GM18858 (cell line): ENCODE measurements at regions not wholly inside any gene's neighbourhood (a gene's known extent, or its start where the extent isn't known, plus 50 kb on each side); places are given as distances from the start of the nearest gene placed in this dataset.
"Not testable (repeated sequence)": the region's sequence is repeated elsewhere in the genome, so short reads cannot be mapped to it uniquely, and the experiment has no call there.

ENCODE experiments used
- ATAC-seq: cut with Tn5 transposase; IDR thresholded peaks from one replicate; pipeline ENCODE4 v1.9.1; 2021; ENCODE audit not compliant: unreplicated experiment

DNA sequence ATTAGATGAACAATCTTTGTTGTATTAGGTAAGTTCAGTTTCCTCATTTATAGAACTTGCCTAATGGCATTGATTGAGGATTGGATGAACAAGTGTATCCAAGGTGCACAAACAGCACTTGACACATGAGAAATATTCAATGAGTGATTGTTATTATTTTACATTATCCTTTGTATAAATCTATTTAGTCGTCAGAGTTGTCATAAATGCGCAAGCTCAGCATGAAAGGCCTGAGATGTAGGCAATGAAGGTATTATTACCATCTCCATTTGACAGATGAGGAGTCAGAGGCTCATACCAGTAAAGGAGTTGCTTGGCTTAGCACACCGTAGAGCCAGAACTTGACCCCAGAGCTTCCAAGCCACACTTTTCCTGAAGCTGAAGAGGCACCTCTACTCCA lies 291.4 kb downstream of the C1D start:
- ATAC-seq: no peak

DNA sequence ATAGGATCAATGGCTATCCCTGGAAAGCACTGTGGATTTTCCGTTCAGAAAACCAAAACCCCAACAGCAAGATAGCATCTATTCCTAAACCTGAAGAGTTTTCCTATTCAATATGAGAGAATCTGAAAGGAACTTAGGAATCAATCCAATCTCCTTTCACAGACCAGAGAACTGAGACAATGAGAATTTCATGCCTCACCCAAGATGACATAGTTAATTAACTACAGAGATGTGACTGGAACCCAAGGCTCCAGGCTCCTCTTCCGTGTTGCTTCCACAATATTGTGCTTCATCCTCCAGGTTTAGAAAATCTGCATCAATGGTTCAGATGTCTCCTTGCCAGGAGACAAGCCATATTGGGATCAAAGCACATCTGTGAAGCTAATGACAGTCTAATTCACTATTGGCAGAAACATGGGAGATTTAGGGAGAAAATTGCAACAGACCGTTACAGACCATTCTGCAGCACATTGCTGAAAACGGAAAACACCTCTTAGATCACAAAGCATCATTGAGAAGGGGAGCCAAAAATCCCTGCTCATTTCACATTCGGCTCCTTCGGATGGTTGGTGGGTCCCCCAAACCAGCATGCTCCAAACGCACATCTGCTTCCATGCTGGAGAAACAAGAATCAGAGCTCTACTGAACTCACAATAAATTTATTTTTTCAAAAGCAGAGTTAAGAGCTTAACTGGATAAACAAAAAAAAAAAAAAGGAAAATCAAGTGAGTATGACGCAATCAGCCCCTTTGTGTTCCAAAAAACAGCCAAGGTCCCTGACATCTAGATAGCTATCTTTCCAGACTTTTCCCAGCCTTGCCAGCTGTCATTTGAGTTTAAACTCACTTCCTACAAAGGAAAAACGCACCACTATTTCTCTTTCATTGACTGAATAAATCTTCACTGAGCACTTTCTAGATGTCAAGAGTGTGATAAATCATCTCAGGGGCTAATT lies 290.3 kb downstream of the C1D start:
- no peak for ATAC-seq

GRCh38 chr2:67773851-67774250 lies 289.0 kb downstream of the C1D start:
- no peak for ATAC-seq

DNA sequence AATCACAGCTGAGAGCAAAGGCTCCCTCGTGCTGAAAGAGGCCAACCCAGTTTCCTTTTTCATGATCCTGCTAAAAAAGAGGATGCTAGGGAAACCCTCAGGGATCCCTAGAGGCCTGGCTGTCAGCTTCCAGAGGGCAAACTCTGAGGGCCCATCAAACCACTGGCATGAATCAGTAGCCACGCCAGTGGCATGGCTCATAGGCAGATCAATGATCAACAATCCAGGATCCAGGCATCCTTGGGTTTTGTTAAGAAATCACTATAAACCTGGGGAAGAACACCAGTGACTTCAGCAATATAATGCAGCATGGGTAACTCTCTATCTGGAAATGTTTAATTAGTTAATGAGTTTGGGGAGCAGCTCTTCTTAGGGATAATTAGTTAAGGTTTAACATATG lies 286.5 kb downstream of the C1D start:
- no peak for ATAC-seq

DNA sequence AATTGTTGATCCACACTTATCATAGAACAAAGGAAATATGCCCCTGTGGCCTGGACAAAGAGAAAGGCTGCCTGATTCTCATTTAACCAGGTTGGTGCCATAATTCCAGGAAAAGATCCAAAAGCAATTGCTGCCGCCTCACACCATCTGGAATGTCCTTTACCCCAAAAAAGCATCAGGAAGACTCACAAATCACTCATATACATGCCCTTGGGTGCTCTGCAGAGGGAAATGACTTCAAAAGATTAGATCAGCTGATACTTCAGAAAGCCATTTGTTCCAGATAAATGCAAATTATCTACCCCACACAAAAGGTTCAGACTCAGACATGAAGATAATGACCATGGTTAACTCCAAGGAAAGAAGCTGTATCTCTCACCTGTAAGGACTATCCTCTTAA lies 285.8 kb downstream of the C1D start:
- ATAC-seq: no peak

- ATAC-seq: no peak
Observed at GRCh38 chr2:67777836-67778429, 284.9 kb downstream of the C1D start.

GRCh38 chr2:67780841-67781240 lies 282.0 kb downstream of the C1D start:
- ATAC-seq: not testable (repeated sequence)

GRCh38 chr2:67782443-67782842 lies 280.4 kb downstream of the C1D start:
- ATAC-seq: no peak

DNA sequence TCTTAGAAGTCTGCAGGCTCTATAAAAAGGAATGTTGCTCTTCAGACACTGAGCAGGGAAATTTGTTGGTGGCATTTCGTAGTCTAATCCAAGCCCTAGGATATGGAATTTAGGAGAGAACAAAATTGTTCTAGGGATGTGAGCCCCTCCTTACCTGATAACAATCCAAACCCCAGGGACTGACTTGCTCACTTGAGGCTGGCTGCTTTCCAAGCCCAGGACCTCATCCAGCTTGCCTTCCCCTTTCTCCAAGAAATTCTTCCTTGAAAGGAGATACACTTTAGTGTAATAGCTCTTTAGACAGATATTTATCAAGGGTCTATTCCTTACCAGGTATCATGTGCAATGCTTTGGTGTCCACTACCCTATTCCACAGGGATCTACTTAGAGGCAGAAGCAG lies 279.8 kb downstream of the C1D start:
- no peak for ATAC-seq

DNA sequence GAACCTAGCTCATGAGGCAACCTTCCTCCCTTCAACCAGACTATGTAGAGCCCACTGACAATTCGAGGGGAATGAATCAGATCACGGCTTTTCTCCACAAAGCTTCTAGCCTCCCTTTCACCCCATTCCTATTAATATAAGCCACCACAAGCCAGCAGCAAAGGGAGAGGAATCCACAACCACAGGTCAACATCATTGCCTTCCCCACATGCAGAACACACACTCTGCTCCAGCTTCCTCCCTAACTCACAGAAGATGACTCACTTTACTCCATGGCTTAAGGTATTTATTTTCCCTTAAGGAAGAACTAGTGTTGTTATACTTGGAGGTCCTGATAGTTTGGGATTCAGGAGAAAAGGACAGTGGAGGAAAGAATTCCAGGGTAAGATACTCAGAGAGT lies 272.2 kb downstream of the C1D start:
- no peak for ATAC-seq

- no peak for ATAC-seq
Observed at GRCh38 chr2:67792191-67792590, 270.6 kb downstream of the C1D start.

DNA sequence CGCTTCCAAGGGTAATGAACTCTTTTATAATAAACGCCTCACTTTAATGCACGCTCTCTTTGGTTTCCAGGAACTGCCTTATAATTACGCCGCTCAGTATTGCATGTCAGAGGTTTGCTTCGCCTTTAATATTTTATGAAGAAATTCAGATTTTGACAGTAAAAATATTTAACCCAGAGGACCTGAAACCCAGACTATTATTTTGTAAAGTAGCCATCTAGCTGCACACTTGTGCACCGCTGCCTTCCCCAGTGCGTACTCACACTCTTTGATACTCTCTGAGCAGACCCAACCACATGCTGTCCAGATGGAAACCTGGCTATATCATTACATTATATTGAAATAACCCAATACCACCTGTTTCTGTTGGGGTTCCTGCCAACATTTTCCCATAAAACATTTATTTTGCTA lies 270.1 kb downstream of the C1D start:
- no peak for ATAC-seq

DNA sequence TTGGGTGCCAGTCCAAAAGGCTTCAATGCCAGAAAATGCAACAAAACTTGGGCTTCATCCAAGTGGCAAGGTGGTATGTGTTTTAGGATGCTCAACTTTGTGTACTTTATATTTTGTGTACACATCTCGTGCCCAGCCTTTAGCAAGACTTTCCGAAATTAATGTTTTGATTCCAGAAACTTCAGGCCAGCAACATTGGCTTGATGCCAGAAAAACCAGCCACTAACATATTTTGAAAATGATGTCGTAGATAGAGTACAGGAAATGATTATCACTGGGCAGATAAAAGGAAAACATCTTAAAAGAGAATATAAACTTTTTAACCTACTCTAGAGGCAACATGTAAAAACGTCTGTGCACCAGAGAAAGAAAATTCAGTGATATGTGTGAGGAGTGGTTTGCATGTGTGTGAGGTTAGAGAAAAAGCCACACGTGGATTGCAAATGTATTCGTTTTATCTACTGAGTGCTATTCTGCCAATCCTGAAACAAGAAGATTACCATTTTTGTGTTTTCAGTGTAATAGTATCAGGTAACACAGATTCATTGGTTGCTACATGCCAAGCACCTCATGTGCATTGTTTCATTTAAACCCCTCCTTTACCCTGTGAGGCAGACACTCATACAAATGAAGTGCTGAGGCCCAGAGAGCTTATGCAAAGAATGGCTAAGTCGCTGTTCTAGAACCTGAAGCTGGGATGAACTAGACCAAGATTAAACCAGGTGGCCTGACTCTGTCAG lies 264.8 kb downstream of the C1D start:
- ATAC-seq: no peak

DNA sequence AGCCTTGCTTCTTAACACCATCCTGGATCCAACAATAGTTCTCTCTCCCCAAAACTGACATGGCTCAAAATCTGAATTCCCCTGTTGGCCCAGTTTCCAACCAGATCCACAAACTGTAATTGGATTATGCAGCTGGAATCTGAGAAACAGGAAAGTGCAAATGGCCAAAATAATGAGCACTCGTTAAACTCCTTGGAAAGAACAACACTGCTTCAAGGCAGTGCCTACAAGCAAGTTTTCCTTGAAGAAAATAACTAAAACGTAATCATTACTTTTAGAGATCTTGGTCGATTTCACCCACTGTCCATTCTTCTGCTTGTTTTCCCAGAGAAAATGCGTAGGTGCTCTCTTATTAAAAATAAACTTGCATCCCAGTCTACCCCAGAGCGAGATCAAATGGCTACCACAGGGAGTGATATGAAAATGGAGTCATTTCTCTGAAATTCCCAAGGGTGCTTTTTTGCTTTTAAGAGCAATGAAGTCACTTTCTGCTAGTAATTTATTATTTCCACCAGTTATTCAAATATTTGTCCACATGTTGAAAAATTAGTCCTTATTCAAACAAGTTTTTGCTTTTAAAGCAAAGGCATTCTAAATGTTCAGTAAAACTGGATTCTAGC lies 264.2 kb downstream of the C1D start:
- ATAC-seq: no peak

DNA sequence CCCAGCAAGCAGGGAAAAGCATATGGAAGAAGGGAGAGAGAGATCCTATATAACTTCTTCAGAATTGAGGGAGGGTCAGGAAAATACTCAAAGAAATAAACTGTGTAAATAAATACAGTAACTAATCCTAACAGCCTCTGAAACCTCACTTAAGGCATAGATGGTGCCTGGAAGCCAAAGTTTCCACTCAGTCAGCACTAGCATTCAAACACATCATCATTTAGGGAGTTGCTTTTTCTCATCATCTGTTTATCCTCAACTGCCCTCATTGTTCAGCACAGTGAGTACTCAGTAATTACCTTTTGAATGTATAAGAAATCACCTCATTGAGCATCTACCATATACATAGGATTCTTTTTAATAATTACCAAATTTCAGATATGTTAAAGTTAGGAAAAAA lies 262.9 kb downstream of the C1D start:
- no peak for ATAC-seq

- no peak for ATAC-seq
Observed at GRCh38 chr2:67802291-67802690, 260.5 kb downstream of the C1D start.

GRCh38 chr2:67802824-67803223 lies 260.0 kb downstream of the C1D start:
- ATAC-seq: no peak

- no peak for ATAC-seq
Observed at GRCh38 chr2:67806816-67807215, 256.0 kb downstream of the C1D start.

DNA sequence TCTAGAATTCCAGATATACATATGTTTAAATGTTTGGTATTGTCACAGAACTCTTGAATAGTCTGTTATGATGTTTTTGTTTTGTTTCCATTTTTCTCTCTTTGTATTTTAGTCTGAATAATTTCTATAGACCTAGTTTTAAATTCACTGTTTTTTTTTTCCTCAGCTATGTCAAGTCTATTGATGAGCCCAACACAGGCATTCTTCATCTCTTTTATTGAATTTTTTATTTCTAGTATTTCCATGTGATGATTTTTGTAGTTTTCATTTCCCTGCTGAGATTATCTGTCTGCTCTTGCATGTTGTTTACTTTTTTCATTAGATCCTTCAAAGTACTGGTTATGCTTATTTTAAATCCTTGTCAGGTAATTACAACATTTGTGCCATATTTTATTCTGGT lies 254.7 kb downstream of the C1D start:
- no peak for ATAC-seq

DNA sequence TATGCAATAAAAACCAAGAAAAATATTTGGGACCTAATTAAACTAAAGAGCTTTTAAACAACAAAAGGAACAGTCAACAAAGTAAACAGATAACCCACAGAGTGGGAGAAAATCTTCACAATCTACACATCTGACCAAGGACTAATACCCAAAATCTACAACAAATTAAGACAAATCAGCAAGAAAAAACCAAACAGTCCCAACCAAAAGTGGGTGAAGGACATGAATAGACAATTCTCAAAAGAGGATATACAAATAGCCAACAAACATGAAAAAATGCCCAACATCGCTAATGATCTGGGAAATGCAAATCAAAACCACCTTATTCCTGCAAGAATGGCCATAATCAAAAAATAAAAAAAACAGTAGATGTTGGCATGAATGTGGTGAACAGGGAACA lies 250.1 kb downstream of the C1D start:
- no peak for ATAC-seq

DNA sequence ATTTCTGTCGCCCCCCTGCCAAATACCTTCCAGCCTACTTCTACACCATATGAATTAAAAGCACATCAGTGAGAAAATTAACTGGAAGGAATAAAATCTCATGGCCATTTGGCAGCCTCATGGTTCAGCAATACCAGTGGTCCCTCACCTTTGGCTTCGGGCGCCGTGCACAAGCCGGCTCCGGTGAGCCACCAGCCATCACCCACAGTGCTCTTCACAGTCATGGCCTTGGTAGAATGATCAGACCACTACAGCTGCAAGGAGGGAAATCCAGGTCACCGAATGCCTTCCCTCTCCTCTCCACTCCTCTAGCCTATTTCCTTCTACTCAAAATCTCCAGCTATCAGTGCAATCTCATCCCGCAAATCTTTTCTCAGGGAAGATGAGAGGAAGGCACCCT lies 239.1 kb downstream of the C1D start:
- no peak for ATAC-seq
